ENCODE measurements at regions not wholly inside any gene's neighbourhood (a gene's known extent, or its start where the extent isn't known, plus 50 kb on each side); places are given as distances from the start of the nearest gene placed in this dataset.
"Not testable (repeated sequence)": the region's sequence is repeated elsewhere in the genome, so short reads cannot be mapped to it uniquely, and the experiment has no call there.

DNA sequence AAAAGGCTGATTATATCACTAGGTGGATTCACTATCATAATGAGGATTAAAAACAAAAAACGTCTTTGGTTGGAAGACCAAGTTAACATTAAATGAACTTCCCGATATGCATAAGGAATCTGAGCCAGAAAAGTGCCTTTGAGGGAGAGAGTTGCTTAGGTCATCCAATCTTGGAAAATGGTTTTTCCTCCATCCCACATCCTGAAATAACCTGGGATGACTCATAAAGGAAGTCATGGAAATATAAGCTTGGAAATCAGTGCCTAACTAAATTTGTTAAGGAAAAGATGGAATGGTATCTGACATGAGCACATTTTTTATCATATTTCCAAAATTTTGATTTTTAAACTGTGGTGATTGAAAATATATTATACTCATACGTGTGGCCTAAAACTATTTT, 66.0 kb downstream of the KBTBD8 start:
- DNase-seq = no peak

GRCh38 chr3:67067251-67067650, 69.1 kb downstream of the KBTBD8 start:
- DNase-seq = no peak

DNA sequence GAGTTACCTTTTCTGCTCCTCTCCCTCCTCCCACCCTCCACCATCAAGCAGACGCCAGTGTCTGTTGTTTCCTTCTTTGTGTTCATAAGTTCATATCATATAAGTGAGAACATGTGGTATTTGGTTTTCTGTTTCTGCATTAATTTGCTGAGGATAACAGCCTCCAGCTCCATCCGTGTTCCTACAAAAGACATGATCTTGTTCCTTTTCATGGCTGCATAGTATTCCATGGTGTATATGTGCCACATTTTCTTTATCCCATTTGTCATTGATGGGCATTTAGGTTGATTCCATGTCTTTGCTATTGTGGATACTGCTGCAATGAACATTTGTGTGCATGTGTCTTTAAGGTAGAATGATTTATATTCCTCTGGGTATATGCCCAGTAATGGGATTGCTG, 74.5 kb downstream of the KBTBD8 start:
- DNase-seq = not testable (repeated sequence)

- DNase-seq = no peak
These were observed 75.7 kb downstream of the KBTBD8 start for GRCh38 chr3:67073812-67074211.

DNA sequence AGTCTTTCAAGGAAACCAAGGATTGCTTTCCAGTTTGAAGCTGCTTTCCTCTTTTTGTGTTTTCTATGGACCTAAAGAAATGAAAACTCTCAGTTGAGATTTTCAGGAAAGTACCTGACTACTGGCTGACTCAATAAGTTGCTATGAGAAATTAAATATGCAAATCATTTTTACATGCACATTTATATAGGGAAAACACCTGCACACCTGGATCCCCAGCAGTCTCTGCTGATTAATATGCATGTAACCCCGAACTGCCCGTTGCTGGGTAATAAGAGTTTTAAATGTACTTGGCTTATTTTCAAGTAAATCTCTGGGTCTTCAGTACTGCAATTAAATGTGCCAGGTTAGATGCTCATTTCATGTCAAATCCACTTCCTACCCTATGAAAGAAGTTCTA, 77.2 kb downstream of the KBTBD8 start:
- no peak for DNase-seq

GRCh38 chr3:67076607-67077006, 78.5 kb downstream of the KBTBD8 start:
- DNase-seq = no peak

DNA sequence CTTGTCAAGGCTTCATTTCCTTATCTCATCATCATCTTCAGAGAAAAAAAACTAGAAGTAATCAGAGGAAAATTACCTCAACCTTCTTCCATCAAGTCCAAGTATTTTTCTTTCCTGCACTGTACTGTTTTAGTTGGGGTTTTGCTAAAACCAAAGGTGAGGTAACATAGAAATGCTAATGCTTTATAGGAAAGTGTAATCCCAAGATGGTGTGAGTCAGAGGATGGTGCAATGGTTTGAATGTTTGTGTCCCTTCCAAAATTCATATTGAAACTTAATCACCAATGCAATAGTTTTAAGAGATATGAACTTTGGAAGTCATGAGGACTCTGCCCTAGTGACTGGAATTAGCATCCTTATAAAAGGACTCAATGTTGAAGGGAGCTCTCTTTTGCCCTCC, 79.5 kb downstream of the KBTBD8 start:
- no peak for DNase-seq

- no peak for DNase-seq
These were observed 84.5 kb downstream of the KBTBD8 start for GRCh38 chr3:67082533-67083024.

DNA sequence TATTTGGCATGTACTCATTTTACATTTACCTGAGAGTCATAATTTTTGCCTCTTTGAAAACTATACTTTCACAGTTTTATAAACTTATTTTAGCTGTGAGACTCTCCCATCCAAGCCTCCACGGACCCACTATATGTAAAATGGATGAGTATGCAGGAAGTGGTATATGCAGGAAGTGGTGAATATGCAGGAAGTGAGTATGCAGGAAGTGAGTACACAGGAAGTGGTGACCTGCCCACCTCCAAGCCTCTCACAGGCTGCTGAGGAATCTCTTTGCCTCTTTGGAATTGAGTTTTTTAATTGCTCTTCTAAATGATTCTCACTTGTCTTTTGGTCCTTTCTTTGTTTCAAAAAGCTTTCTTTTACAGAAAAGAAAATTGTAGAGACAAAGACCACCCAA, 85.2 kb downstream of the KBTBD8 start:
- DNase-seq = peak; percentile 21

- DNase-seq = no peak
These were observed 89.7 kb downstream of the KBTBD8 start for GRCh38 chr3:67087788-67088187.

DNA sequence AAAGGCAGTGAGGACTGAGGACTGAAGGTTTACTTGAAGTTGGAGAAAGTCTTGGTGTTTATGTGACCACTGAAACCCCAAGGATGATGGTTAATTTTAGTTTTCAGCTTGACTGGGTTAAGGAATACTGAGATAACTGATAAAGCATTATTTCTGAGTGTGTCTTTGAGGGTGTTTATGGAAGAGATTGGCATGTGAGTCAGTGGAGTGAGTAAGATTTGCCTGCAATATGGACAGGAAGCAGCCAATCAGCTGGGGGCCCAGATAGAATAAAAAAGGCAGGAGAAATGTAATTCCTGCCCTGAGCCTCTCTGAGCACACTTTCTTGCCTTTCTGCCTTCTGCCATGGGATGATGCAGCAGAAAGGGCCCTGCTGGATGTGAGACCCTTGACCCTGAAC, 92.4 kb downstream of the KBTBD8 start:
- DNase-seq = no peak

- DNase-seq = no peak
These were observed 95.2 kb downstream of the KBTBD8 start for GRCh38 chr3:67093305-67093704.

- no peak for DNase-seq
These were observed 96.1 kb downstream of the KBTBD8 start for GRCh38 chr3:67094167-67094566.

DNA sequence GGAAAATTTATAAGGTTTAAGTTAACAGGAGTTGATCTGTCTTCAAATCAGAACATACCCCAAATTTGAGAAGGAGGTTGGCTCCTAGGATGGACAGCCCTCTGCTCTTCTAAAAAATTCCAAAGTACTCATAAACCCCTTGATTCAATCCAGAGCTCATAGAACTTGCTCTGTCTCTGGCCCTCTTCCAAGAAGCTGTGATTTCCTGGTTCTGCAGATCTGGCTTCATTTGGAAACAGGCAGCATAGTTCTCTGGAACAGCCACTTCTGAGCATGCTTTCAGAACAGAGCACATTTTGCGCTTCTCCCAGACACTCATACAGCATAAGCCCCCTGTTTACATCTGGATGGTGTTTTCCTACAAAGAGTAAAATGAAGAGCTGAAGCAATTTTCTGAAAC, 96.7 kb downstream of the KBTBD8 start:
- DNase-seq = no peak

DNA sequence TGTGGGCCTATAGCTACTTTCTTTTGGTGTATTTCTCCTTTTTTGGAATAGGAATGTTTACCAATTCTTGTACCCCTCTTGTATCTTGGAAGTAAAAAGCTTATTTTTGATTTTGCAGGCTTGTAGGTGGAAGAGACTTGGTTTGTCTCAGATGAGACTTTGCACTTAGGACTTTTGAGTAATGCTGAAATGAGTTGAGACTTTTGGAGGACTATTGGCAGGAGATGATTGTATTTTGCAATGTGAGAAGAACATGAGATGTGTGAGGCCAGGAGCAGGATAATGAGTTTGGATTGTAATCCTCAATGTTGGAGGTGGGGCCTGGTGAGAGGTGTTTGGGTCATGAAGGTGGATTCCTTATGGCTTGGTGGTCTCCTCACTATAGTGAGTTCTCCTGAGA, 106.3 kb downstream of the KBTBD8 start:
- no peak for DNase-seq

- no peak for DNase-seq
These were observed 108.8 kb downstream of the KBTBD8 start for GRCh38 chr3:67106874-67107273.

DNA sequence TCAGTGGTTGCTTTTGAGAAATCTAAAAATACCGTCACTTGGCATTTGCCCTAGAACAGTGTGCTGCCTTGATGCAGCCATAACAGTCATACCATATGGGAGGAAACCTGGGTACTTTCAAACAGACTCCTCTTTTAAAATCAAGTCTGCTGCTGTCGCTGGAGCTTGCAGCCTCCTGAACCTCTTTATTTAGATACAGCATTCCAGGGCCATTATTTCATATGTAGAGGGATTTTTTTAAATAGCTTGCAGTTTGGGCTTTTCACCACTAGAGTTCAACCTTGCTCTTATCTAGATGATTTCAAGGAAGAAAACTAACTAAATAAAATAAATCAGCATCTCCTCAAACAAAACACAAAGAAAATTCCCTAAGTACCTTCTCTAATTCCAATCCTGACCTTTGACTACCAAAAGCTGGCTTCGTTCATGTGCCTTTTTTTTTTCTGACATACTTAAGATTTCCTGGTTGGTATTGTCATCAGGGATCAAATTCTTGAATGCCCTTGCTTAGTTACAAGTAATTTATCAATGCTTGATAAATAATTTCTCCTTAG, 111.6 kb downstream of the KBTBD8 start:
- DNase-seq = peak; percentile 64

DNA sequence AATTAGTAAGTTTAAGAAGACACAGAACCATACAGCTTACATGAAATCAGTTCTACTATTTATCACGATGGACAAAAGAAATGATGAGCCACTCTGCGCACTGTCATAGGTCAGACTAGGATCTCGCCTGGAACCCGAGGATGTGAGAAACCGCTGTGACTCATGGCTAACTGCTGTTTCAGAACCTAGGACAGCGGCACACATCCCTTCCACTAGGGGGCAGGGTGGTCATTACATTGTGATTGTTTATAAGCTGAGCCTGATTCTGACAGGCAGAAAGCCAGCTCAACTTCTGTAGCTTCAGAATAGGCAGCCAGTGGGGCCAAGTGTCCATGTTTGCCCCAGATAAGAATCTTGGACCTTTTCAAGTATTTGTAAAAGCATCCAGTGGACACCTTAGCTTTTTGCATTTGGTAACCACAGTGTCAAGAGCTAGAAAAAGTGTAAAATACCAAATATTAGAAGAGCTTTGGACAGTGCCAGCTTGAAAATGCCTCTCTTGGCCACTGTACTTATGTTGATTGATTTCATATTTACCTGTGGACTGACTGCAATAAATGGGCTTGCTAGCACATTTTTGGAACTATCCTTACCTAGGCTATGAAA, 115.8 kb downstream of the KBTBD8 start:
- peak; percentile 92 for DNase-seq

DNA sequence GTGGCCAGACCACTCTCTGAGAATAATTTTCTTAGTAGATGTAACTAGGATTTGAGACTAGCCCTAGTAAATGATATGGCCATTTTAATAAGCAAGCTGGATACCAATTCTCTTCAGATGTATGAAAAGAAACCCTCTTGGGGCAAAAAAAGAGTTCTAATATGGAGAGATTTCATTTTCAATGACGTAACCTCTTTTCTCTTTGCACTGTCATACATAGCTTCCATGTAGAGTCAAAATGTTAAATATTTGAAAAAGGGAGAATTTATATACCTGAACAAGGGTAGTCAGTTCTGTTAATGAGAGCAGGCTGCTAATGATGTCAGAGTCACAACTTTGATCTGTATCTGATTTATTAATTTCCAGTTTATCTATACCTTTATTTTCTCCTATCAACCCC, 120.0 kb downstream of the KBTBD8 start:
- no peak for DNase-seq

GRCh38 chr3:67118635-67119034, 120.5 kb downstream of the KBTBD8 start:
- no peak for DNase-seq

GRCh38 chr3:67123914-67124313, 125.8 kb downstream of the KBTBD8 start:
- DNase-seq = no peak

- no peak for DNase-seq
These were observed 129.1 kb downstream of the KBTBD8 start for GRCh38 chr3:67127254-67127653.

- DNase-seq = no peak
These were observed 144.3 kb downstream of the KBTBD8 start for GRCh38 chr3:67142432-67142831.

- DNase-seq = no peak
These were observed 147.6 kb downstream of the KBTBD8 start for GRCh38 chr3:67145738-67146137.

DNA sequence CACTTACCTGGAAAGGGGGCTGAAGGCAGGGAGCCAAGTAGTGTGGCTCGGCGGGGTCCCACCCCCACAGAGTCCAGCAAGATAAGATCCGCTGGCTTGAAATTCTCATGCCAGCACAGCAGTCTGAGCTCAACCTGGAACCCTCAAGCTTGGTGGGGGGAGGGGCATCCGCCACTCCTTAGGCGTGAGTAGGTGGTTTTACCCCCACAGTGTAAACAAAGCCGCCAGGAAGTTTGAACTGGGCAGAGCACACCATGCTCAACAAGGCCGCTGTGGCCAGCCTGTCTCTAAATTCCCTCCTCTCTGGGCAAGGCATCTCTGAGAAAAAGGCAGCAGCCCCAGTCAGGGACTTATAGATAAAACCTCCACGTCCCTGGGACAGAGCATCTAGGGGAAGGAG, 156.3 kb downstream of the KBTBD8 start:
- no peak for DNase-seq
